HFFc6 (cell line): ENCODE measurements at regions not wholly inside any gene's neighbourhood (a gene's known extent, or its start where the extent isn't known, plus 50 kb on each side); places are given as distances from the start of the nearest gene placed in this dataset.

Source experiments
- DNase-seq: peaks from one replicate; pipeline ENCODE4 v3.0.0-alpha.2; 2018
- H3K27ac Mint-ChIP-seq: 2 replicates; pipeline ENCODE4 v1.8.0; 2020; ENCODE audit warnings: mild to moderate bottlenecking, mixed read lengths
- H3K27me3 Mint-ChIP-seq: 2 replicates; pipeline ENCODE4 v1.8.0; 2021; ENCODE audit warnings: mild to moderate bottlenecking, moderate library complexity, mixed read lengths; ENCODE audit not compliant: insufficient read depth
- H3K36me3 Mint-ChIP-seq: 2 replicates; pipeline ENCODE4 v1.8.0; 2021; ENCODE audit warnings: low read depth, mixed read lengths
- H3K4me1 Mint-ChIP-seq: 2 replicates; pipeline ENCODE4 v1.8.0; 2020; ENCODE audit warnings: low read depth, mixed read lengths
- H3K4me3 Mint-ChIP-seq: 2 replicates; pipeline ENCODE4 v1.8.0; 2020; ENCODE audit warnings: mild to moderate bottlenecking, moderate library complexity, mixed read lengths
- H3K9me3 Mint-ChIP-seq: 2 replicates; pipeline ENCODE4 v1.8.0; 2020; ENCODE audit warnings: mild to moderate bottlenecking, mixed read lengths
- TF ChIP-seq, protein P1 (sequence below): fragments of 200-600 bp; sonication (generic); IDR thresholded peaks from 2 replicates; pipeline ENCODE4 v1.5.0; 2021; ENCODE audit warnings: antibody characterized with exemption, mild to moderate bottlenecking

DNA sequence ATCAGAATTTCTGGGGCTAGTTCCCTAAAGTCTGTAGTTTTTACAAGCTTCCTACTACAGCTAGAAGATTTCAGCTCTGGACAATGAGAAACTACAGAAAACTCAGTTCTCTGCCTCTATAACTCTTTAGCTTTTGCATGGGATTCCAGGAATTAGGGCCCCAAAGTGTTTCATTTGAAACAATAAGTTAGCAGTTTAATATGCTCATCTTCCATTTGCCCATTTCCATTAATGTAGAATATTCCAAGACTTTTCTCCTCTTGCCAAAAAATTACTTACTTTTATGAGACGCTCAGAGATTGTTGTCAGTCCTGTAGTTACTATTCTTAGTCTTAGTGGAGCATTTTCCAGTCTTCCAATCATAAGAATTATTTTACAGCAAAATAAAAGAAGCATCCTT is 719.9 kb downstream of the ADGRL2 start:
- DNase-seq: no peak
- TF ChIP-seq, protein P1, sequence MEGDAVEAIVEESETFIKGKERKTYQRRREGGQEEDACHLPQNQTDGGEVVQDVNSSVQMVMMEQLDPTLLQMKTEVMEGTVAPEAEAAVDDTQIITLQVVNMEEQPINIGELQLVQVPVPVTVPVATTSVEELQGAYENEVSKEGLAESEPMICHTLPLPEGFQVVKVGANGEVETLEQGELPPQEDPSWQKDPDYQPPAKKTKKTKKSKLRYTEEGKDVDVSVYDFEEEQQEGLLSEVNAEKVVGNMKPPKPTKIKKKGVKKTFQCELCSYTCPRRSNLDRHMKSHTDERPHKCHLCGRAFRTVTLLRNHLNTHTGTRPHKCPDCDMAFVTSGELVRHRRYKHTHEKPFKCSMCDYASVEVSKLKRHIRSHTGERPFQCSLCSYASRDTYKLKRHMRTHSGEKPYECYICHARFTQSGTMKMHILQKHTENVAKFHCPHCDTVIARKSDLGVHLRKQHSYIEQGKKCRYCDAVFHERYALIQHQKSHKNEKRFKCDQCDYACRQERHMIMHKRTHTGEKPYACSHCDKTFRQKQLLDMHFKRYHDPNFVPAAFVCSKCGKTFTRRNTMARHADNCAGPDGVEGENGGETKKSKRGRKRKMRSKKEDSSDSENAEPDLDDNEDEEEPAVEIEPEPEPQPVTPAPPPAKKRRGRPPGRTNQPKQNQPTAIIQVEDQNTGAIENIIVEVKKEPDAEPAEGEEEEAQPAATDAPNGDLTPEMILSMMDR: no peak
- Mint-ChIP-seq H3K27me3 (no peaks in the 10 kb centered on the region), H3K4me1 (no peaks in the 10 kb centered on the region), H3K4me3 (no peak overlapping the region), H3K36me3 (no peaks in the 10 kb centered on the region), H3K27ac (no peak overlapping the region), H3K9me3 (peaks cover 48% of the 10 kb centered on the region)

DNA sequence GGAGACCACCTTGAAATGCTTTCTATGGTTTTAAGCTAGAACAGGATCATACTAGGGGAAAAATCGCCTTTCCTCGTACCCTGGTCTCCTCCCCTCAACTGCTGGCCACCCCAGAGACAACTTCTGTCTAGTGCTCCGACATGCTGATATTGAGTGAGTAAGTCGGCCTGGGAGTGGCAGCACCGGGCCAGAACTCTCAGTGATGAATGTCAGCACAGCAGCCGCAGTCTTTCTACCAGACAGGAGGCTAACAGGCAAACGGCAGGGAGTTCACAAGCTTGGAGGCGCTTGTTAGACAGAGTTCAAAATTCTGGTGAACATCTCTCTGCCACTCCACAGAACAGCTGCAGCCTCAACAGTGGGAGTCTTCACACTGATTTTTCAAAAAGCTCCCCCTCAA is 716.9 kb downstream of the ADGRL2 start:
- H3K27ac Mint-ChIP-seq: no peak overlapping the region
- H3K9me3 Mint-ChIP-seq: peaks cover 53% of the 10 kb centered on the region
- H3K27me3 Mint-ChIP-seq: no peaks in the 10 kb centered on the region
- no peak overlapping the region for H3K4me3 Mint-ChIP-seq
- H3K36me3 Mint-ChIP-seq: no peaks in the 10 kb centered on the region
- TF ChIP-seq, protein P1: no peak
- no peak for DNase-seq
- no peaks in the 10 kb centered on the region for H3K4me1 Mint-ChIP-seq

DNA sequence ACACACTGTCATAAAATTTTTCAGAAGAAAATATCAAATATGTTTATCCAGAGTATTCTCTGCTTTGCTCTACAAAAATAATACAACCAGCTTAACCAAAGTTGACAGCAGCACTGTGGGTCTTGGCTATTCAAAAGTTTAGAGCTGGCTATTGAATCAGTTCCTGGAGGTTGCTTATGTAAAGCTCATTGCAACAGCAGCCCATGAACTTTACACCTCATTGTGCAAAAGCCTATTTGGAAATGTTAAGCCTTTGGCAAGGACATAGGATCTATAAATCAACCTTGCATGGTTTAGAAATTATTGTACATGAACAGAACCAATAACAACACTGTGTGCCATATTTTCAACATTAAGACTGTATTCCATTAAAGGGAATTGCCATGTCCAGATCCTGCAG is 714.9 kb downstream of the ADGRL2 start:
- Mint-ChIP-seq H3K9me3 (peaks cover 46% of the 10 kb centered on the region), H3K36me3 (no peaks in the 10 kb centered on the region; the same call in 1 of the 2 replicates), H3K4me3 (no peak overlapping the region), H3K4me1 (no peaks in the 10 kb centered on the region), H3K27ac (no peak overlapping the region), H3K27me3 (no peaks in the 10 kb centered on the region)
- TF ChIP-seq, protein P1: no peak
- no peak for DNase-seq

DNA sequence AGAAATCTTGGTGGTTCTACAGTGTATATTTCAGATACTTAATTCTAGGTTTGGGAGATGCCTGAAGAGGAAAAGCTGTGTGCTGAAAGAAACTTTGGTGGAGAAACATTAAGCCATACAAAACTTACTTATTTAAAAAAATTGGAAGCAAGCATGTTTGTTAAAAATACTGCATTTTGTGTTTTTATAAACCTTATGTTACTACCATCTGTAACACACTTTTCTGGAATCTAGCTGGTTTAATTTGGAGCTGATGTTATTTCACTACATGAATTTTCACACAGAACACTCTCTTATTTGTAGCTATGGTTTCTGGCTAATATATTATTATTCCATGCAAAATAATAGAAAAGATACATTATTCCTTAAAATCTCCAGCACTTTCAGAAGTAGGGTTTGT is 710.7 kb downstream of the ADGRL2 start:
- Mint-ChIP-seq H3K27me3 (0 out of 2 replicates have a peak, but pooled peaks cover 2% of the 10 kb centered on the region), H3K4me1 (no peaks in the 10 kb centered on the region), H3K9me3 (peaks cover 37% of the 10 kb centered on the region), H3K27ac (no peak overlapping the region), H3K36me3 (no peaks in the 10 kb centered on the region; the same call in 1 of the 2 replicates), H3K4me3 (no peak overlapping the region)
- DNase-seq: no peak
- TF ChIP-seq, protein P1: no peak

DNA sequence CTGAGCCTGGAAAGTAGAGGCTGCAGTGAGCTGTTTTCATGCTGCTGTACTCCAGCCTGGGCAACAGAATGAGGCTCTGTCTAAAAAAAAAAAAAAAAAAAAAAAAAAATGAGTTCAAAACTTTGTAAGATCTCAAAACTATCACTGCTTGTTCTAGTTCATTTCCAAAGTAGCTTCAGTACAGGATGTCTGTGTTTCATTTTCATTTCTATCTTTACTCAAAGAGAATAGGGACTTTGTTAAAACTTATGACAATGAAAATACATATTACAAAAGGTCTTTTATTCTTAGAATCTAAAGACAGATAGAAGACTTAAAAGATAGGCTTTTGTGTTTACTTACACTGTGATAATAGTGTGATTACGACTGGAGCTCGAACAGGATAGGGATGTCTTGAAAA is 709.7 kb downstream of the ADGRL2 start:
- 0 out of 2 replicates have a peak, but pooled peaks cover 2% of the 10 kb centered on the region for H3K27me3 Mint-ChIP-seq
- no peaks in the 10 kb centered on the region for H3K4me1 Mint-ChIP-seq
- H3K9me3 Mint-ChIP-seq: peaks cover 35% of the 10 kb centered on the region
- no peak for DNase-seq
- TF ChIP-seq, protein P1: no peak
- H3K4me3 Mint-ChIP-seq: no peak overlapping the region
- H3K27ac Mint-ChIP-seq: no peak overlapping the region
- H3K36me3 Mint-ChIP-seq: no peaks in the 10 kb centered on the region; the same call in 1 of the 2 replicates

DNA sequence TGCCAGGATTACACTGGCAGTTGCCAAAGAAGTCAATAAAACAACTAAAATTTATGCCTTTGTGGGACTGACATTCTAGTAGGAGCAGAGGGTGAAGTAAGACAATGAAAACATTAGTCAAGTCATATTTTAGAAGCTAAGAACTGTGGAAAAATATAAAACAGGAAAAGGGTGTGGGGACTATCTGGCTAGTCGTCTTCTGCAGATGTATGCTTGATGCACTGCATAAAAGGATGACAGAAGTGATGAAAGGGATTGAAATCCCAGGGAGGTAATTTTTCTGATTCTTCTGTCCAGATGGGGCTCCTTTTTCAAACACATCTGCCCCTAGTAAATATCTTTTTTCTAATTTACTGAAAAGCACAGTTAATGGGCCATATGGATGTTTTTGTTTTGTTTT is 706.3 kb downstream of the ADGRL2 start:
- H3K36me3 Mint-ChIP-seq: no peaks in the 10 kb centered on the region
- H3K4me1 Mint-ChIP-seq: no peaks in the 10 kb centered on the region
- TF ChIP-seq, protein P1: no peak
- peaks cover 39% of the 10 kb centered on the region for H3K9me3 Mint-ChIP-seq
- DNase-seq: no peak
- no peak overlapping the region for H3K4me3 Mint-ChIP-seq
- H3K27ac Mint-ChIP-seq: no peak overlapping the region
- H3K27me3 Mint-ChIP-seq: 0 out of 2 replicates have a peak, but pooled peaks cover 2% of the 10 kb centered on the region
